Panc1 (cell line): ENCODE measurements at regions not wholly inside any gene's neighbourhood (a gene's known extent, or its start where the extent isn't known, plus 50 kb on each side); places are given as distances from the start of the nearest gene placed in this dataset.

Source experiments
- ATAC-seq: fragments of 200-7000 bp; cut with Tn5 transposase; 2 replicates; pipeline ENCODE4 v1.9.1; 2020; ENCODE audit warnings: mild to moderate bottlenecking, moderate library complexity
- BruUV-seq: library from RNA; stranded (reverse); fragments of 400-500 nt; replicated peaks from 2 replicates; lab custom pipeline; 2021; lab: Mats Ljungman, UMichigan
- CTCF ChIA-PET: fragments of 300-600 bp; sonication (Branson Sonifier 250); formaldehyde crosslinking; loops from one replicate; lab custom pipeline; 2022; ENCODE audit warnings: antibody characterized with exemption; lab: Charles Lee
- POLR2A ChIA-PET: fragments of 300-600 bp; sonication (Branson Sonifier 250); formaldehyde crosslinking; loops from one replicate; lab custom pipeline; 2022; ENCODE audit warnings: antibody characterized with exemption; lab: Charles Lee
- DNase-seq: peaks from one replicate; pipeline ENCODE4 v3.0.0-alpha.2; 2010; ENCODE audit warnings: low read depth, low spot score
- H3K27ac ChIP-seq: 2 replicates; pipeline ENCODE4 v1.5.1; 2011; ENCODE audit warnings: mild to moderate bottlenecking, low read length, inconsistent platforms
- H3K27me3 ChIP-seq: fragments of 200-500 bp; sonication (Bioruptor generic); 2 replicates; pipeline ENCODE4 v1.6.0; 2014; ENCODE audit warnings: low read length, inconsistent platforms; ENCODE audit not compliant: control insufficient read depth, insufficient read depth
- H3K36me3 ChIP-seq: fragments of 200-500 bp; sonication (Bioruptor generic); 2 replicates; pipeline ENCODE4 v1.5.1; 2014; ENCODE audit warnings: inconsistent platforms, mild to moderate bottlenecking, low read length, moderate library complexity; ENCODE audit not compliant: control insufficient read depth, insufficient read depth
- H3K4me1 ChIP-seq: 2 replicates; pipeline ENCODE4 v1.5.1; 2011; ENCODE audit warnings: inconsistent platforms, mild to moderate bottlenecking, low read length, moderate library complexity; ENCODE audit not compliant: control insufficient read depth, insufficient read depth
- H3K4me3 ChIP-seq, 2 experiments: 2 replicates each; pipeline ENCODE4 v1.5.1; 2011 to 2012; ENCODE audit warnings: low read depth in 2 of 2, low read length in 2 of 2, mild to moderate bottlenecking in 2 of 2, inconsistent platforms in 1 of 2, moderate library complexity in 1 of 2
- H3K9me3 ChIP-seq: fragments of 200-500 bp; sonication (Bioruptor generic); 2 replicates; pipeline ENCODE4 v1.5.1; 2014; ENCODE audit warnings: low read depth, mild to moderate bottlenecking, inconsistent platforms, low read length, moderate library complexity; ENCODE audit not compliant: control insufficient read depth, insufficient read depth
- CTCF ChIP-seq: fragments of 450-650 bp; IDR thresholded peaks from 2 replicates; pipeline ENCODE4 v1.5.1; 2017; ENCODE audit warnings: mild to moderate bottlenecking
- POLR2AphosphoS5 ChIP-seq: IDR thresholded peaks from 2 replicates; pipeline ENCODE4 v1.6.1; 2012; ENCODE audit warnings: mild to moderate bottlenecking, low read depth, low read length, moderate library complexity
- REST ChIP-seq, 2 experiments: IDR thresholded peaks; 2 replicates each; pipeline ENCODE4 v1.6.1; 2011 to 2012; ENCODE audit warnings: low read depth in 2 of 2, control low read depth in 1 of 2, low read length in 1 of 2, mild to moderate bottlenecking in 1 of 2, moderate library complexity in 1 of 2; ENCODE audit not compliant: insufficient read depth in 1 of 2
- SIN3A ChIP-seq: IDR thresholded peaks from 2 replicates; pipeline ENCODE4 v1.6.1; 2012; ENCODE audit warnings: low read depth, mild to moderate bottlenecking, low read length, moderate library complexity, borderline replicate concordance; ENCODE audit not compliant: insufficient read depth
- TCF7L2 ChIP-seq: IDR thresholded peaks from 2 replicates; pipeline ENCODE4 v1.6.1; 2011; ENCODE audit warnings: mild to moderate bottlenecking, low read depth, low read length, inconsistent platforms
- in situ Hi-C: cut with HindIII; loops from 2 replicates; pipeline ENCODE4 v1.10.0; 2016; ENCODE audit warnings: low sequenced_read_pairs, low pct_unique_long_range_greater_than_20kb
- intact Hi-C: fragments of 100-400 bp; cut with micrococcal nuclease; formaldehyde crosslinking; loops from one replicate; pipeline ENCODE4 v1.10.0; 2022; ENCODE audit not compliant: unreplicated experiment

GRCh38 chr7:79647711-79648110, 194.2 kb upstream of the MAGI2 start:
- CTCF ChIA-PET = no interaction called here
- TF ChIP-seq POLR2AphosphoS5 (no peak), SIN3A (no peak), TCF7L2 (no peak), REST (IDR thresholded peaks at IDR 0.05; ENCODE audit: insufficient read depth in 1 of 2, low read depth in 2 of 2, low read length in 1 of 2) (no peak), CTCF (no peak)
- no peaks in the 10 kb centered on the region for H3K9me3 ChIP-seq
- H3K4me1 ChIP-seq = no peaks in the 10 kb centered on the region
- no peaks in the 10 kb centered on the region for H3K27me3 ChIP-seq
- in situ Hi-C loops (no loop called here), intact Hi-C loops (no loop called here)
- no peak for DNase-seq
- POLR2A ChIA-PET = no interaction called here
- H3K27ac ChIP-seq = no peak overlapping the region
- BruUV-seq = no TSS peak
- no peak for ATAC-seq
- H3K36me3 ChIP-seq = no peaks in the 10 kb centered on the region
- no peak overlapping the region for H3K4me3 ChIP-seq

- TF ChIP-seq TCF7L2 = no peak
- no peak for TF ChIP-seq SIN3A
- TF ChIP-seq REST (IDR thresholded peaks at IDR 0.05; ENCODE audit: insufficient read depth in 1 of 2, low read depth in 2 of 2, low read length in 1 of 2) = no peak
- no peak for TF ChIP-seq CTCF
- TF ChIP-seq POLR2AphosphoS5 = no peak
- BruUV-seq = no TSS peak
- Histone ChIP-seq H3K9me3 (no peaks in the 10 kb centered on the region), H3K27me3 (no peaks in the 10 kb centered on the region), H3K4me1 (no peaks in the 10 kb centered on the region), H3K36me3 (no peaks in the 10 kb centered on the region), H3K27ac (no peak overlapping the region), H3K4me3 (no peak overlapping the region)
- intact Hi-C loops = no loop called here
- DNase-seq (no peak), ATAC-seq (no peak)
- in situ Hi-C loops = no loop called here
- POLR2A ChIA-PET = no interaction called here
- CTCF ChIA-PET = no interaction called here
These were observed 192.8 kb upstream of the MAGI2 start for GRCh38 chr7:79646278-79646677.
